ENCODE measurements at regions not wholly inside any gene's neighbourhood (a gene's known extent, or its start where the extent isn't known, plus 50 kb on each side); places are given as distances from the start of the nearest gene placed in this dataset.
"Not testable (repeated sequence)": the region's sequence is repeated elsewhere in the genome, so short reads cannot be mapped to it uniquely, and the experiment has no call there.

GRCh38 chr5:101626572-101626971 is 669.5 kb downstream of the SLCO4C1 start:
- no peak for FAIRE-seq

GRCh38 chr5:101611039-101611438 is 685.0 kb downstream of the SLCO4C1 start:
- no peak for FAIRE-seq

GRCh38 chr5:101608322-101608721 is 687.8 kb downstream of the SLCO4C1 start:
- no peak for FAIRE-seq

DNA sequence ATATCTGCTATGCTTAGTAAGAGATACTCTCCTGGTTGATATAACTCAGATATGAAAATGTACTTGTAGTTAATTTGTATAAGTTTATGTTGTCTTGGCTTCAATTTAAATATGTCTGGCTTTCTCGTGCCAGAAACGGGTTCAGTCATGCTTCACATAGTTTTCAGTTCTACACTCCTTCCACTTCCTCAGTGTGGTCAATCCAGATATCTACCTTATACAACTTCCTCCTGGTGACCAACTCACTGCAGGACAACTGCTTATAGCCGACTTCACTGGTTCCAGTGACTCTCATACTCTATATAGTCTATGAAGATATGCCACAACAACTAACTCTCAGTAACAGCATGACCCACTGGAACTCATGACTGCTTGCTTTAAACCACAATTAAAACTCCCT is 690.4 kb downstream of the SLCO4C1 start:
- FAIRE-seq: no peak

GRCh38 chr5:101600614-101601013 is 695.5 kb downstream of the SLCO4C1 start:
- FAIRE-seq: no peak

DNA sequence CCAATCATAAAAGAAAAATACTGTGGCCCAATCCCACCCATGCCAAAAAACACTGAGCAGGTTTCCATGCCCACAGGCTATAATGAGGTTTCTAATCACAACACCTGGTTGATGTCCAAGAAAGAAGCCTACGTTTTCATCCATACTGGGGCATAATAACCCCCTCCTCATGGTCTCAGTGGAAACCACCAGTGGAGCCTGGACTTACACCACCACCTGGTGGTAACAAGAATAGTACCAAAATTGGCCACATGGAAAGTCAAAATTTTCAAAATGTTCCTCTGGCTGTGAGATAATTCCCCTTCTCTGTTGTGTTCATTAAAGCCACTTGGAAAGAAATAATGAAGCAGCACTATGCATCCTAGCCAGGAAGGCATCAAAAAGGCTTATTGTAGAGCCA is 687.3 kb upstream of the ST8SIA4 start:
- no peak for FAIRE-seq

GRCh38 chr5:101585366-101585765 is 682.3 kb upstream of the ST8SIA4 start:
- FAIRE-seq: no peak

GRCh38 chr5:101580591-101580990 is 677.5 kb upstream of the ST8SIA4 start:
- FAIRE-seq: no peak

DNA sequence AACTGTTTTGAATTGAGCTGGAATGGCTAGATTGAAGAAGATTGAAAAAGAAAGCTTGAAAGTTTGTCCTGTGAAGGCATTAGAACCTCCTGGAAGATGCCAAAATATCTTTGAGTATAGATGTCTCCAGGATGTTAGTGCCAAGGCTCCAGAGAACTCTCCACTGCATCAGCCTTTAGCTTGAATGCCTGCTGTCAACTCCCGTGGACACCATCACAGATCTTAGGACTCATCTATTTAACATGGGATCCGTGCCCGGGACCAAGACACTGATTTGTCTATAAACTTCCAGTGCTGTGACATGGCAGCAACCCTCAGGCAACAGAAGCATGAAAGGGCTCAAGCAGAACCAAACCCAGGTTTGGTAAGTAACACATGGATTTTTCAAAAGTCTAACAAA is 670.9 kb upstream of the ST8SIA4 start:
- FAIRE-seq: no peak

DNA sequence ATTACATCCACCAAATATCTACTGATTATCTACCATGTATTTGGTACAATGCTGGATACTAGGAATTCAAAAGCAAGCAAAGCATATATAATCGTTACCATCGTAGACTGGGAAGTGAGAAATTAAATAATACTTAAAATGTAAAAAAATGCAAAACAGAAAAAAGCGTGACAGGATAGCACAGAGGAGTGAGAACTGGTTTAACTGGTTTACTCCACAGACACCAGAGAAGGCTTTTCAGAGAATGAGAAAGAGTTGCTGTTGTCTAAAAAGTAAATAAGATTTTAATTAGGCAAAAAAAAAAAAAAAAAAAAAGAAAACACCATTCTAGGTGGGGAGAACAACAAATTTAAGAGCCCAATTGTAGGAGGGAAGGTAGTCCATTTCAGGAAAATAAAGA is 657.9 kb upstream of the ST8SIA4 start:
- no peak for FAIRE-seq

DNA sequence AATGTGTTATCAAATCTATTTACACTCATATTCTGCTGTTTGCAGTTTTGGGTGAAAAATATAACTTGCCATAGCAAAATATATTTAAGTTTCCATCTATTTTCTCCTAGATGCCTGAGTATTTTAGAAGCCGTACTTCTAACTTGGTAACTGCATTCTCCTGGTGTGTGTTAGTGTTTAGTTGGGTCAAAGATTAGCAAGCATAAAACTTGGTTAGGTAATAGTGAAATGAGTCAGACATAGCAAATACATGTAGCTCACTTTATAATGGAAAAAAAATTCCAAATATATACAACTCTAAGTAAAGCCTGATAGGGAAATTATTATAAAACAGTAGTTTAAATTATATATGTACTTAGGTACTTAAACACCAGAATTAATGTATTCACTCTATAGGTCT is 640.7 kb upstream of the ST8SIA4 start:
- FAIRE-seq: no peak

DNA sequence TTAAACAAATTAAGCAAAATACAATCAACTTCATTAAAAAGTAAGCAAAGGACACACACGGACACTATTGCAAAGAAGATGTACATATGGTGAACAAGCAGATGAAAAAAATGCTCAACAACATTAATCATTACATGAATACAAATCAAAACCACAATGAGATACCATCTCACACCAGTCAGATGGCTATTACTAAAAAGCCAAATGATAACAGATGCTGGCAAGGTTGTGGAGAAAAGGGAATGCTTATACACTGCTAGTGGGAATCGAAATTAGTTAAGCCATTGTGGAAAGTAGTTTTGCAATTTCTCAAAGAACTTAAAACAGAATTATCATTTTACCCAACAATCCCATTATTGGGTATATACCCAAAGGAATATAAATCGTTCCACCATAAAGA is 636.2 kb upstream of the ST8SIA4 start:
- no peak for FAIRE-seq

DNA sequence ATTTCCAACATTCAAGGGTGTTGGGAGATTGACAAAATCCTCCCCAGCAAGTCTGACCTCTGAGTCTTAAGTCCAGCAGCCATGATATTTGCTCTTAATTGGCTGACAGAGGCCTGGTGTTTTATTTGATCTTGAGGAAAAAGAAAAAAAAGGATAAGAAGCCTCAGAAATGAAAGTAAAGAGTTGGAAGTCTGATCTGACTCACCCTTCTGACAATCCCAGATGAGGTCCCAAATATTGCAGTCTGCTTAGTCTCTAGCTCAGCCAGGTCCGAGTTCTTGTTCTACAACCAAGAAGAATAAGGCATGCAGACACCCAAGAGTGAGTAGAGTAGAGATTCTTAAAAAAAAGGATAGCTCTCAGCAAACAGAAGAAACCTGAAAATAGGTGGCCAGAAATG is 632.5 kb upstream of the ST8SIA4 start:
- FAIRE-seq: no peak

DNA sequence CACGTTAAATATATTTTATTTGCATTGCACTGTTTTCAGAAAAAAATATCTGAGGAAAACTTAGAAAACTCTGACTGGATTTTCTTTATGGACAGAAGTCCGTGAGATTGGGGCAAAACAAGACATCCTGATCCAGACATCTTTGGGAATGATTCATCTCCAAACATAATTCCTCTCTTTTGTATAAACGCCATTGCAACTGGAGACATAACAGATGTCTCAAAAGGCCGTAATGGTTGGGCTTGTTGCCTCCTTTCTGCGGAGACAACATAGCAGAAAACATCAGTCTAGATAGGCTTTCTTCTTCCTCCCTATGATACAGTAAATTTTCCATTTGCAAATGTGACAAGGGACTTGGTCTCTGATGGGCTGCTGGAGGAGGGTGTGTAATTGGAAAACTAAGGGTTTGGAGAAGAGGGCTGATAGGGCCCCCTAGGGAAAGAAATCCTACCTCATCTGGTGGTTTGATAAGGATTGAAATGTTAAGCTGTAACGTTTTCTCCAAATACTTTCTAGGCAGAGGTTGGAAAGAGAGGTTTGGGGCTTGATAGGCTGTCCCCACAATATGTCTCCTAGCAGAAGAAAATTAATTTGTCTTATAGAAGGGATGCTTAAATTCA is 631.5 kb upstream of the ST8SIA4 start:
- no peak for FAIRE-seq

DNA sequence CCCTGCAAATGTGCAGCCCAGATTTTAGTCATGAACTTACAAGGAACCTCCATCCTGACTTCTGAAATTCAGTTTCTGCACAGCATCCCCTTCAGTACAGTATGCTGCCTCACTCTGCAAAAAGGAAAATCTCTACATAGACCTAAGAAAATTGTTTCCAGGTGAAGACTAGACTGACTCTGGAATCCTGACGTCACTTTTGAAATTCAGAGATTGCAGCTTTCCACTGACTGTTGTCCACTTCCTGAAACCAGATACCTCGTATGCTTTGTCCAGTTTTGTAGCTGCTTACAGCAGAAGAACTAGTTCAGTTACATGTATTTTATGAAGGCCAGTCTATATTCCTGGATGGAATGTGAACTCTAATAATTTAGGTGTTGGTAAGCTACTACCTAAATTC is 629.3 kb upstream of the ST8SIA4 start:
- FAIRE-seq: no peak

- no peak for FAIRE-seq
Observed at GRCh38 chr5:101531026-101531425, 627.9 kb upstream of the ST8SIA4 start.

DNA sequence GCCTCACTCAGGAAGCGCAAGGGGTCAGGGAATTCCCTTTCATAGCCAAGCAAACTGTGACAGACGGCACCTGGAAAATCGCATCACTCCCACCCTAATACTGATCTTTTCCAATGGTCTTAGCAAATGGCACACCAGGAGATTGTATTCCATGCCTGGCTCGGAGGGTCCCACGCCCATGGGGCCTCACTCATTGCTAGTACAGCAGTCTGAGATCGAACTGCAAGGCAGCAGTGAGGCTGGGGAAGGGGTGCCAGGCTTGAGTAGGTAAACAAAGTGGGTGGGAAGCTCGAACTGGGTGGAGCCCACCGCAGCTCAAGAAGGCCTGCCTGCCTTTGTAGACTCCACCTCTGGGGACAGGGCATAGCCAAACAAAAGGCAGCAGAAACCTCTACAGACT is 626.0 kb upstream of the ST8SIA4 start:
- FAIRE-seq: not testable (repeated sequence)

DNA sequence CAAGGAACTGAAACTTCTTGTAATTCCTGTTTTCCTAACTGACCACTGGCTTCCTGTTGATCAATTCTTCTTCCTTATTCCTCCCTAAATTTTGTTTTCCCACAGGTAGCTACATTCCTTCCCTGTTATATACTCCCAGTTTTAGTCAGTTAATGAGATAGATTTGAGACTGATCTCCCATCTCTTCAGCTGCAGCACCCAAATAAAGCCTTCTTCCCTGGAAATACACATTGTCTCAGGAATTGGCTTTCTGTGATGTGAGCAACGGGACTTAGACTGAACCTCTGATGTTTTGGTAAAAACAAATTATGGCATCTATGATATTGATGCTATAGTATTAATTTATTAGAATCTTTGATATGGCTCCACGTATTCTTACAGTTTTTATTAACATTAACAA is 617.3 kb upstream of the ST8SIA4 start:
- FAIRE-seq: no peak

DNA sequence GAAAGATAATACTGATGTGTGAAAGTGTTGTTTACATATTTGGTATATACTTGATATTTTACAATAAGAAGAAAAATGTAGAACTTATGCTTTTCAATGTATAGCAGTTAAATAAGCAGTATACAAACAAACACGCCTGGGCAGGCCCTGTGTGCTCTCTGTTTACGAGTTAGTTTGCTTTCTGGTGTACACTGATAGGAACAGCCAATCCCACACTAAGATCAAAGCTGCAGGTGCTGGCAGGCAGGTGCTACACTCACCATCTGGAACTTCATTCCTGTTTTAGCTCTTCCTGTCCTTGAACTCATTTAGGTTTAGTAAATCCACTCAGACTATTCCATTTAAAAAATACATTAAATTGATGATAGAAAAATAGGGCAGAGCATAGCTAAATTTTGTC is 614.7 kb upstream of the ST8SIA4 start:
- no peak for FAIRE-seq

- FAIRE-seq: no peak
Observed at GRCh38 chr5:101515721-101516120, 612.6 kb upstream of the ST8SIA4 start.

GRCh38 chr5:101505891-101506570 is 602.9 kb upstream of the ST8SIA4 start:
- no peak for FAIRE-seq

GRCh38 chr5:101482931-101483330 is 579.8 kb upstream of the ST8SIA4 start:
- FAIRE-seq: no peak

DNA sequence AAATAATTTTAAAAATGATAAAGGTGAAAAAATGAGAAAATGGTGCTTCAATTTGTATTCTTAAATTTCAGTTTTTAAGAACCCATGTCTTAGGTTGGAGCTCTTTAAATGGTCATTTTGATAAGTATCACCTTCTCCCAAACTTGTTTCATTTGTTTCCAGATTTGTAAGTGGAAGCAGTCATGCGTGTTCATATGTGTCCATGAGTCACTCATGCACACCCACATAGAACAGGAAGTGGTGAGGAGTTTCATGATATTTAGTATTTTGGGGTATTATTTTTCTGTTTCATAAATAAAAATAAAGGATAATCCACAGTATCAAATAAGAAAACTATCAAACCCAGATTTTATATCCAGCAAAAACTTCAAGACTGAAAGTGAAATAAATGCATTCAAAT is 570.4 kb upstream of the ST8SIA4 start:
- FAIRE-seq: no peak

DNA sequence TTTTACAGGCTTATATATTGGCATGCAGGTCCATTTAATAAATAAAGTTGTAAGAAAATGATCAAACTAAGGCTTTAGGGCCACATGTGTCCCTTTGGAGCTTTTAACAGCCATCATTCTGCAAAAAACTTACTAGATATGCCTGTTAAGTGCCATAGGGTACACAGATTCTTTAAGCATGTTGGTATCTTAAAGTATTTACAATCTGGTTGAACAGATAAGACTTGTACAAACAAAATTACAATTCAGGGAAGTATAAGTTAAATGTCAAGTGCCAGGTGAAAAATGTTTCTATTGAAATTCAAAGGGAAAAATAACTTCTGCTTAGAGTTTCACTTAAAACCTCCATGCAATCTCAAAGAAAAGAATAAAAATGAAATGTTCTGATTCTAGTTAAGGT is 558.4 kb upstream of the ST8SIA4 start:
- FAIRE-seq: no peak

- no peak for FAIRE-seq
Observed at GRCh38 chr5:101458587-101458986, 555.5 kb upstream of the ST8SIA4 start.

Measured in endometrium (tissue), 2 donors.